Osteocyte (in vitro differentiated cells): ENCODE measurements at regions not wholly inside any gene's neighbourhood (a gene's known extent, or its start where the extent isn't known, plus 50 kb on each side); places are given as distances from the start of the nearest gene placed in this dataset.

ENCODE experiments used
- DNase-seq: peaks from one replicate; pipeline ENCODE4 v3.0.0; 2021; ENCODE audit warnings: mixed read lengths; ENCODE audit not compliant: unreplicated experiment; ENCODE audit errors: extremely low spot score
- H3K27ac Mint-ChIP-seq: one replicate; pipeline ENCODE4 v1.8.0; 2021; ENCODE audit warnings: mild to moderate bottlenecking, mixed read lengths; ENCODE audit not compliant: unreplicated experiment
- H3K27me3 Mint-ChIP-seq: one replicate; pipeline ENCODE4 v1.8.0; 2021; ENCODE audit warnings: mixed read lengths; ENCODE audit not compliant: unreplicated experiment
- H3K36me3 Mint-ChIP-seq: one replicate; pipeline ENCODE4 v1.8.0; 2021; ENCODE audit warnings: mixed read lengths; ENCODE audit not compliant: unreplicated experiment
- H3K4me1 Mint-ChIP-seq: one replicate; pipeline ENCODE4 v1.8.0; 2021; ENCODE audit warnings: mixed read lengths; ENCODE audit not compliant: unreplicated experiment
- H3K4me3 Mint-ChIP-seq: one replicate; pipeline ENCODE4 v1.8.0; 2021; ENCODE audit warnings: mild to moderate bottlenecking, moderate library complexity, mixed read lengths; ENCODE audit not compliant: unreplicated experiment
- H3K9me3 Mint-ChIP-seq: one replicate; pipeline ENCODE4 v1.8.0; 2021; ENCODE audit warnings: mixed read lengths; ENCODE audit not compliant: unreplicated experiment
- TF ChIP-seq, protein P1 (sequence below): fragments of 200-600 bp; sonication (generic); IDR thresholded peaks from 2 replicates; pipeline ENCODE4 v1.5.0; 2021; ENCODE audit warnings: antibody characterized with exemption, mild to moderate bottlenecking, moderate library complexity

DNA sequence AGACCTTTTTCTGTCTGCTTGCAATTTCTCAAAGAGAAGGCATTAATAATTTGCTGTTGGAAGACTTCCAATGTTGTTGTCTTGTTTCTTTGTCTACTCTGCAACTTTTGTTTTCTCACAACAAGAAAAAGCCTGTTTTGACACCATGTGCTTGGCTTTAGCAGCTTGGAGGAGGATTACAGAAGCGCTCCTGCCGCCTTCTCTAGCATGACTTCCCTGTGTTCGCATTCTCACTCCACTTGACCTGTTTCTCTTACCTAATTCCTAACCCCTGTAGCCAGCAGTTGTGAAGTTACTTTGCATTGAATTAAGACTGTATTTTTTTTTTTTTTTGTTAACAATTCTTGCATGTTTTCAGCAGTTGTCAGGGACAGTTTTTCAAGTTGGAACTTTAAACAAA lies 235.3 kb upstream of the GOLIM4 start:
- Mint-ChIP-seq H3K27ac (no peak overlapping the region), H3K9me3 (no peaks in the 10 kb centered on the region), H3K27me3 (no peaks in the 10 kb centered on the region), H3K36me3 (no peaks in the 10 kb centered on the region), H3K4me3 (no peak overlapping the region), H3K4me1 (no peaks in the 10 kb centered on the region)
- TF ChIP-seq, protein P1, sequence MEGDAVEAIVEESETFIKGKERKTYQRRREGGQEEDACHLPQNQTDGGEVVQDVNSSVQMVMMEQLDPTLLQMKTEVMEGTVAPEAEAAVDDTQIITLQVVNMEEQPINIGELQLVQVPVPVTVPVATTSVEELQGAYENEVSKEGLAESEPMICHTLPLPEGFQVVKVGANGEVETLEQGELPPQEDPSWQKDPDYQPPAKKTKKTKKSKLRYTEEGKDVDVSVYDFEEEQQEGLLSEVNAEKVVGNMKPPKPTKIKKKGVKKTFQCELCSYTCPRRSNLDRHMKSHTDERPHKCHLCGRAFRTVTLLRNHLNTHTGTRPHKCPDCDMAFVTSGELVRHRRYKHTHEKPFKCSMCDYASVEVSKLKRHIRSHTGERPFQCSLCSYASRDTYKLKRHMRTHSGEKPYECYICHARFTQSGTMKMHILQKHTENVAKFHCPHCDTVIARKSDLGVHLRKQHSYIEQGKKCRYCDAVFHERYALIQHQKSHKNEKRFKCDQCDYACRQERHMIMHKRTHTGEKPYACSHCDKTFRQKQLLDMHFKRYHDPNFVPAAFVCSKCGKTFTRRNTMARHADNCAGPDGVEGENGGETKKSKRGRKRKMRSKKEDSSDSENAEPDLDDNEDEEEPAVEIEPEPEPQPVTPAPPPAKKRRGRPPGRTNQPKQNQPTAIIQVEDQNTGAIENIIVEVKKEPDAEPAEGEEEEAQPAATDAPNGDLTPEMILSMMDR, result no peak
- no peak for DNase-seq

DNA sequence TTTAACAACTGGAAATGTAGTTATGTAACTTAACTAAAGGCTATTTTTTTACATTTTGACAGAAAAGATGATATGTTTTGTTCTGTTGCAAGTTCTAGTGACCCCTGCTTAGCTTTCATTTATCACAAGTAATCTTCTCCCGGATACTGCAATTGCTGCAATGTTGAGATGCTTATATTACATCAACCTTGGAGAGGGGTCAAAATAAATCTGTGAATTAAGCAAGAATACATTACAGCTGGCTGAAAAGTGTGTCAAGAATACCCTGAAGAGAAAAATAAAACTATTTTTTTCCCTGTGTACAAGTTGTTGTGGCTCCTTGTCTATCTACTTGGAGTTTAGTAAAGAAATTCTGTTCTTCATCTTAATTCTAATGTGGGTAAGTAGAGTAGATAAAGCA lies 232.1 kb upstream of the GOLIM4 start:
- no peaks in the 10 kb centered on the region for H3K9me3 Mint-ChIP-seq
- H3K27ac Mint-ChIP-seq, result no peak overlapping the region
- no peak overlapping the region for H3K4me3 Mint-ChIP-seq
- H3K4me1 Mint-ChIP-seq, result no peaks in the 10 kb centered on the region
- H3K27me3 Mint-ChIP-seq, result no peaks in the 10 kb centered on the region
- DNase-seq, result no peak
- TF ChIP-seq, protein P1, result no peak
- no peaks in the 10 kb centered on the region for H3K36me3 Mint-ChIP-seq

DNA sequence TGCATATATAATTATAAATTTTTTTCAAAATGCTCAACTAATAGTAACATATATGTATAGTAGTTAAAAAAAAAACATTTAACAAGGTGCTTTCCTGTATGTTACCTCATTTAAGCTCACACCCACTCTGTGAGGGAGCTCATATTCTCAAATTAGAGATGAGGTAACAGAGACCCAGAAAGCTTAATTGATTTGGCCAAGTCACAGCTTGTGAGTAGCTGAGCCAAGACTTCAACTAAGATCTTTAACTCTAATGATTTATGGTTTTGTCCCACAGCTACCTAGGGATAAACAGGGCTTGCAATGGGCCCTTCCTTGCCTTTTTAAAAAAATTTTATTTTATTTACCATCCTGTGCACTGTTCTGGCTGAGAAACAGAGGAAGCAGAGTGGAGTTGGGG lies 230.0 kb upstream of the GOLIM4 start:
- H3K4me1 Mint-ChIP-seq, result no peaks in the 10 kb centered on the region
- H3K27ac Mint-ChIP-seq, result no peak overlapping the region
- H3K4me3 Mint-ChIP-seq, result no peak overlapping the region
- H3K27me3 Mint-ChIP-seq, result no peaks in the 10 kb centered on the region
- no peaks in the 10 kb centered on the region for H3K9me3 Mint-ChIP-seq
- TF ChIP-seq, protein P1, result no peak
- no peaks in the 10 kb centered on the region for H3K36me3 Mint-ChIP-seq
- DNase-seq, result no peak

GRCh38 chr3:168322941-168323340 lies 227.2 kb upstream of the GOLIM4 start:
- Mint-ChIP-seq H3K36me3 (no peaks in the 10 kb centered on the region), H3K27me3 (no peaks in the 10 kb centered on the region), H3K4me3 (no peak overlapping the region), H3K4me1 (no peaks in the 10 kb centered on the region), H3K27ac (no peak overlapping the region), H3K9me3 (no peaks in the 10 kb centered on the region)
- DNase-seq, result no peak
- TF ChIP-seq, protein P1, result no peak

DNA sequence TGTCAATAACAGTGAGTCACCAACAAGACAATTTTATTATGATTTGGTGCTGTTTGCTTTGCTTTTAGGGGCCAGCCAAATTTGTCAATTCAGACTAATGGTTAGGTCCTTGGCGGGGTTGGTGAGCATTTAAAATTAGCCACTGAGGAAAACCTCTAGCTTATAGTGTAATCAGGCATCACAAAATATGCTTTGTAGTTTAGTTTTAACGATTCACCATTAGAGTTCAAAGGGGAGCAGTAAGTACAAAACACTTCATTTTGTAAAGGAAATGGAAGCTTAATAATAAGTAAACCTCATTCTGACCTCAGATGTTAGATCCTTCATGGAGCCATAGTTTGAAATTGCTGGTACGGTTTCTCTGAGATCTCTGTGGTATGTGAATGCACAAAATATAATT lies 218.4 kb upstream of the GOLIM4 start:
- Mint-ChIP-seq H3K36me3 (no peaks in the 10 kb centered on the region), H3K4me1 (no peaks in the 10 kb centered on the region), H3K4me3 (no peak overlapping the region), H3K27me3 (no peaks in the 10 kb centered on the region), H3K9me3 (no peaks in the 10 kb centered on the region), H3K27ac (no peak overlapping the region)
- DNase-seq, result no peak
- TF ChIP-seq, protein P1, result no peak
